MM.1S (cell line): ENCODE measurements at regions not wholly inside any gene's neighbourhood (a gene's known extent, or its start where the extent isn't known, plus 50 kb on each side); places are given as distances from the start of the nearest gene placed in this dataset.

Experiments used
- DNase-seq: peaks from one replicate; pipeline ENCODE4 v3.0.0-alpha.2; 2015
- H2AFZ ChIP-seq: fragments of 300-600 bp; sonication (generic); 2 replicates; pipeline ENCODE4 v1.6.0; 2016; ENCODE audit warnings: antibody characterized with exemption, low read length
- H3F3A ChIP-seq: fragments of 300-600 bp; sonication (generic); 2 replicates; pipeline ENCODE4 v1.6.1; 2016; ENCODE audit warnings: mild to moderate bottlenecking, antibody characterized with exemption, low read length, moderate library complexity, mixed read lengths; ENCODE audit not compliant: insufficient read depth
- H3K27ac ChIP-seq: fragments of 300-600 bp; sonication (generic); 2 replicates; pipeline ENCODE4 v1.5.1; 2016; ENCODE audit warnings: mild to moderate bottlenecking, low read length
- H3K27me3 ChIP-seq: fragments of 300-600 bp; sonication (generic); replicated peaks from 2 replicates; pipeline ENCODE4 v1.6.0; 2016; ENCODE audit warnings: low read length; ENCODE audit not compliant: insufficient read depth
- H3K36me3 ChIP-seq: fragments of 300-600 bp; sonication (generic); replicated peaks from 2 replicates; pipeline ENCODE4 v1.6.1; 2016; ENCODE audit warnings: mild to moderate bottlenecking, low read length, mixed read lengths; ENCODE audit not compliant: insufficient read depth
- H3K4me1 ChIP-seq: fragments of 300-600 bp; sonication (generic); 2 replicates; pipeline ENCODE4 v1.6.1; 2016; ENCODE audit warnings: low read length, mixed read lengths
- H3K4me2 ChIP-seq: fragments of 300-600 bp; sonication (generic); 2 replicates; pipeline ENCODE4 v1.6.0; 2016; ENCODE audit warnings: low read depth, low read length
- H3K4me3 ChIP-seq: fragments of 300-600 bp; sonication (generic); 2 replicates; pipeline ENCODE4 v1.5.1; 2016; ENCODE audit warnings: low read length, mixed read lengths
- H3K79me2 ChIP-seq: fragments of 300-600 bp; sonication (generic); 2 replicates; pipeline ENCODE4 v1.6.1; 2016; ENCODE audit warnings: mixed run types, low read length, mixed read lengths
- H3K9ac ChIP-seq: fragments of 300-600 bp; sonication (generic); 2 replicates; pipeline ENCODE4 v1.6.1; 2016; ENCODE audit warnings: low read length, mixed read lengths
- H3K9me2 ChIP-seq: fragments of 300-600 bp; sonication (generic); replicated peaks from 2 replicates; pipeline ENCODE4 v1.6.1; 2016; ENCODE audit warnings: mild to moderate bottlenecking, low read length, mixed read lengths; ENCODE audit not compliant: insufficient read depth
- H3K9me3 ChIP-seq: fragments of 300-600 bp; sonication (generic); replicated peaks from 2 replicates; pipeline ENCODE4 v1.6.1; 2016; ENCODE audit warnings: mild to moderate bottlenecking, low read length, mixed read lengths; ENCODE audit not compliant: insufficient read depth
- H4K20me1 ChIP-seq: fragments of 300-600 bp; sonication (generic); 2 replicates; pipeline ENCODE4 v1.6.1; 2016; ENCODE audit warnings: mild to moderate bottlenecking, low read length, moderate library complexity, mixed read lengths; ENCODE audit not compliant: insufficient read depth
- EZH2 ChIP-seq: fragments of 300-600 bp; sonication (generic); optimal IDR thresholded peaks from 2 replicates; pipeline ENCODE3; 2017; ENCODE audit warnings: low read depth, mild to moderate bottlenecking, antibody characterized with exemption, low read length, mixed read lengths
- EZH2phosphoT487 ChIP-seq: fragments of 300-600 bp; sonication (generic); IDR thresholded peaks from 2 replicates; pipeline ENCODE4 v1.6.1; 2018; ENCODE audit warnings: antibody characterized with exemption, low read length
- TF ChIP-seq, protein P1 (sequence below): fragments of 300-600 bp; sonication (generic); IDR thresholded peaks from 2 replicates; pipeline ENCODE4 v1.5.1; 2016; ENCODE audit warnings: antibody characterized with exemption, low read length, mixed read lengths

GRCh38 chr15:101561584-101561906, 72.0 kb upstream of the PCSK6 start:
- Histone ChIP-seq H3K27me3 (no peaks in the 10 kb centered on the region; the same call in 1 of the 2 replicates), H3K36me3 (no peaks in the 10 kb centered on the region), H3K4me3 (no peak overlapping the region), H3K9me2 (no peaks in the 10 kb centered on the region), H3K9ac (no peak overlapping the region), H2AFZ (no peak overlapping the region), H3F3A (no peaks in the 10 kb centered on the region), H3K79me2 (no peaks in the 10 kb centered on the region), H3K27ac (no peak overlapping the region), H3K4me2 (no peak overlapping the region), H4K20me1 (no peaks in the 10 kb centered on the region), H3K9me3 (no peaks in the 10 kb centered on the region), H3K4me1 (no peaks in the 10 kb centered on the region)
- no peak for DNase-seq
- no peak for TF ChIP-seq EZH2
- TF ChIP-seq EZH2phosphoT487, result no peak
- TF ChIP-seq, protein P1, sequence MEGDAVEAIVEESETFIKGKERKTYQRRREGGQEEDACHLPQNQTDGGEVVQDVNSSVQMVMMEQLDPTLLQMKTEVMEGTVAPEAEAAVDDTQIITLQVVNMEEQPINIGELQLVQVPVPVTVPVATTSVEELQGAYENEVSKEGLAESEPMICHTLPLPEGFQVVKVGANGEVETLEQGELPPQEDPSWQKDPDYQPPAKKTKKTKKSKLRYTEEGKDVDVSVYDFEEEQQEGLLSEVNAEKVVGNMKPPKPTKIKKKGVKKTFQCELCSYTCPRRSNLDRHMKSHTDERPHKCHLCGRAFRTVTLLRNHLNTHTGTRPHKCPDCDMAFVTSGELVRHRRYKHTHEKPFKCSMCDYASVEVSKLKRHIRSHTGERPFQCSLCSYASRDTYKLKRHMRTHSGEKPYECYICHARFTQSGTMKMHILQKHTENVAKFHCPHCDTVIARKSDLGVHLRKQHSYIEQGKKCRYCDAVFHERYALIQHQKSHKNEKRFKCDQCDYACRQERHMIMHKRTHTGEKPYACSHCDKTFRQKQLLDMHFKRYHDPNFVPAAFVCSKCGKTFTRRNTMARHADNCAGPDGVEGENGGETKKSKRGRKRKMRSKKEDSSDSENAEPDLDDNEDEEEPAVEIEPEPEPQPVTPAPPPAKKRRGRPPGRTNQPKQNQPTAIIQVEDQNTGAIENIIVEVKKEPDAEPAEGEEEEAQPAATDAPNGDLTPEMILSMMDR, result no peak

GRCh38 chr15:101560722-101561583, 71.4 kb upstream of the PCSK6 start:
- Histone ChIP-seq H3K4me1 (no peaks in the 10 kb centered on the region), H3K27ac (no peak overlapping the region), H3K27me3 (no peaks in the 10 kb centered on the region; the same call in 1 of the 2 replicates), H3K4me2 (no peak overlapping the region), H3F3A (no peaks in the 10 kb centered on the region), H2AFZ (no peak overlapping the region), H3K9ac (no peak overlapping the region), H3K4me3 (no peak overlapping the region), H3K36me3 (no peaks in the 10 kb centered on the region), H4K20me1 (no peaks in the 10 kb centered on the region), H3K79me2 (no peaks in the 10 kb centered on the region), H3K9me2 (no peaks in the 10 kb centered on the region), H3K9me3 (no peaks in the 10 kb centered on the region)
- TF ChIP-seq, protein P1, result no peak
- no peak for TF ChIP-seq EZH2
- no peak for TF ChIP-seq EZH2phosphoT487
- no peak for DNase-seq

DNA sequence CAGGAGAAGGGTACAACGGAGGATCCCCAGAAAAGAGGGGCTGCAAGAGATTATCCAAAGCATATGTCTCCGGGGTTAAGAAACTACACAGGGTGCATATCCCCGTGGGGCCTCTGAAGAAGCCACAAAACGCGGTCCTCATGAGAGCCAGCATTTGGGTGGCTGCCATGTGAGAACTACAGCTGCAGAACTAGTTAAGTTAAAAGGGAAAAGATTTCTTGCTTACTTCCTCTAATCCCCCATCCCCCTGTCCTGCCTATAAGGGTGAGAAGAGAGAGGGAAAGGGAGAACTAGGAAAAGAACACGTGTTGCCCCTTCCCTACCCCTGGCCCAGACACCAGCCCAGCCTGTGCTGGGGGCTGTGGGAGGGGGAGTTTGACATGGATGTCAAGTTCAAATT, 70.4 kb upstream of the PCSK6 start:
- Histone ChIP-seq H3K4me1 (no peaks in the 10 kb centered on the region), H3K36me3 (no peaks in the 10 kb centered on the region), H3K27me3 (no peaks in the 10 kb centered on the region; the same call in 1 of the 2 replicates), H3K9ac (no peak overlapping the region), H3K4me2 (no peak overlapping the region), H4K20me1 (no peaks in the 10 kb centered on the region), H3K27ac (no peak overlapping the region), H3K4me3 (no peak overlapping the region), H3F3A (no peaks in the 10 kb centered on the region), H3K9me2 (no peaks in the 10 kb centered on the region), H2AFZ (no peak overlapping the region), H3K9me3 (no peaks in the 10 kb centered on the region), H3K79me2 (no peaks in the 10 kb centered on the region)
- no peak for DNase-seq
- TF ChIP-seq EZH2phosphoT487 (no peak), EZH2 (no peak)
- TF ChIP-seq, protein P1, result no peak
